Stomach (tissue), 4 donors: ENCODE measurements at regions not wholly inside any gene's neighbourhood (a gene's known extent, or its start where the extent isn't known, plus 50 kb on each side); places are given as distances from the start of the nearest gene placed in this dataset.

Source experiments
- POLR2A ChIP-seq, 4 donors: fragments of 450-650 bp; IDR thresholded peaks; one replicate each; pipeline ENCODE4 v1.6.1; 2016; ENCODE audit warnings: antibody characterized with exemption in 4 of 4, control low read depth in 2 of 4, mild to moderate bottlenecking in 1 of 4, moderate library complexity in 1 of 4
- POLR2AphosphoS5 ChIP-seq, 3 donors: sonication (generic); formaldehyde crosslinking; IDR thresholded peaks; one replicate each; pipeline ENCODE4 v1.6.1; 2016; ENCODE audit warnings: antibody characterized with exemption in 3 of 3
- TF ChIP-seq, protein P1 (sequence below), 7 experiments: fragments of 450-650 bp in 4 of 7; fragments of 200-600 bp in 3 of 7; sonication (generic) in 3 of 7; IDR thresholded peaks; one replicate each; pipeline ENCODE4 v1.5.1; 2016 to 2019; ENCODE audit warnings: antibody characterized with exemption in 7 of 7, control low read depth in 2 of 7, mild to moderate bottlenecking in 1 of 7

DNA sequence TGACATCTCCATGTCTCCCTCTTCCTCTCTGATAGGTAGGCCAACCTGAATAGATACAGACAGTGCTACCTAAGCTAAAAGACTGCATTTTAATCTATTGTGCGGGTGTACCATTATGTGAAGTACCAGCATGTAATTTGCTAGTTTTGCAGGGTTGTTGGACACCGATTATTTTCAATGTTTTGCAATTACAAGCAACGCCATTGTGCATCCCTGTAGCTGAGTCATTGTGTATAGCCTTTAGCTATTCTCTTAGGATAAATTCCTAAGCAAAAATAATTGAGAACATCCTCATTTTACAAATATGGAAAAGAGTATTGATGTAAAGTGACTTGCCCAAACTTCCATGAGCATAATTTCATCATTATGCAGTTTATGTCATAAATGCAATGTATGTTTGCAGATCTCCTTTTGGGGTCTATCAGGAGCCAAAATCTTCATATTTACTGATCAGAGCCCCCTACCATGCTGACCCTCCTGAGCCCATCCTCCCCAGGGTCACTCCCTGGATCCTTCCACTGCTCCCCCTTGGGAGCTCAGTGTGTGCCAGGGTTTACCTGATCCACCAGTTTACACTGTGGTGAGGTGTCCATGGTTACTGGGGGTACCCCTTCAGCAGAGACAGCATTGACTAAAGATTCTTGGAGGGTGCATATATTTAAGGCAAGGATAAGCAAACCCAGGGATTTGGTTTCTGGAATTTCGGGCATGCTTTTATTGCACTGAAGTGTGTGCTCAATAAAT lies 80.6 kb downstream of the CCDC185 start:
- TF ChIP-seq, protein P1, sequence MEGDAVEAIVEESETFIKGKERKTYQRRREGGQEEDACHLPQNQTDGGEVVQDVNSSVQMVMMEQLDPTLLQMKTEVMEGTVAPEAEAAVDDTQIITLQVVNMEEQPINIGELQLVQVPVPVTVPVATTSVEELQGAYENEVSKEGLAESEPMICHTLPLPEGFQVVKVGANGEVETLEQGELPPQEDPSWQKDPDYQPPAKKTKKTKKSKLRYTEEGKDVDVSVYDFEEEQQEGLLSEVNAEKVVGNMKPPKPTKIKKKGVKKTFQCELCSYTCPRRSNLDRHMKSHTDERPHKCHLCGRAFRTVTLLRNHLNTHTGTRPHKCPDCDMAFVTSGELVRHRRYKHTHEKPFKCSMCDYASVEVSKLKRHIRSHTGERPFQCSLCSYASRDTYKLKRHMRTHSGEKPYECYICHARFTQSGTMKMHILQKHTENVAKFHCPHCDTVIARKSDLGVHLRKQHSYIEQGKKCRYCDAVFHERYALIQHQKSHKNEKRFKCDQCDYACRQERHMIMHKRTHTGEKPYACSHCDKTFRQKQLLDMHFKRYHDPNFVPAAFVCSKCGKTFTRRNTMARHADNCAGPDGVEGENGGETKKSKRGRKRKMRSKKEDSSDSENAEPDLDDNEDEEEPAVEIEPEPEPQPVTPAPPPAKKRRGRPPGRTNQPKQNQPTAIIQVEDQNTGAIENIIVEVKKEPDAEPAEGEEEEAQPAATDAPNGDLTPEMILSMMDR (IDR thresholded peaks at IDR 0.05) = no peak
- no peak for TF ChIP-seq POLR2AphosphoS5 (IDR thresholded peaks at IDR 0.05)
- no peak for TF ChIP-seq POLR2A (IDR thresholded peaks at IDR 0.05)
